ENCODE measurements at regions not wholly inside any gene's neighbourhood (a gene's known extent, or its start where the extent isn't known, plus 50 kb on each side); places are given as distances from the start of the nearest gene placed in this dataset.

DNA sequence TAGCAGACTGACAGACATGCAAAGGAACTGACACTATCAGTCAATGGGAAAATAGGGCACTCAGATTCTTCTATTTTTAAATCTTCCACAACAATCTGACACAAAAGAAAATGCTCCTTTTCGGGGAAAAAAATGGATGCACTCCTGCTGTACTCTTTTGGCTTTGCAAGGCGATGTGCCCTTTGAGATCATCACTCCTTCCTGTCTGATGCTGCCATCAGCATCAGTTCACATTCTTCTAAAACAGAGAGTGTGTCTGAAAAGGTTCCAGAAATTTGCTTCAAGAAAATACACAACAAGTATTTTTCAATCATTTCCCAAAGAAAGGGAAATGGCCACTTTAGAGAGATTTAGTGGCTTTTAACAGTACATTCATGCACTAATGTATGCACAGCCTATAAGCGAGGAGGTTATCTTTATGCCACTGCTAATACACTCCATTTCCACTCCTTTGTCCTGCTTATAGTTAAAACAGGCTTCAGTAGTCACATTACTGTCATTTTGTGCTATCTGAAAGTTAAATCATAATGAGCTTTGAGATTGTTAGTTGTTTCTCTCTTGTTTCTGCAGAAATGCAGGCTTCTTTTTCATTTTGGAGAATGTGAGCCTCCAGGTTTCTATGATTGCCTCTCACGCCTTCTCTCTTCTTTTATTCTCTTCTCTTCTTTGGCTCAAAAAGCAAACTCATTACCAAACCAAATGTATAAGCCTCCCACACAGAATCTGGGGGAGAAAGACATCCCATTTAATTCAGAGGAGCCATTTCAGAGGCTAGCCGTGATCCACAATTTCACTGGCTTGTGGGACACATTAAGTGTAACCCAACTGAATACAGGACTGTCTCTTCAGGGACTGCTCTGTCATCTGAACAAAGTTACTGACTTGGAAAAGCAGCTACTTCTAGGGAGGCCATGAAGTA is 110.9 kb upstream of the CCDC196 start:
- ATAC-seq = no peak
- TF ChIP-seq, protein P1, sequence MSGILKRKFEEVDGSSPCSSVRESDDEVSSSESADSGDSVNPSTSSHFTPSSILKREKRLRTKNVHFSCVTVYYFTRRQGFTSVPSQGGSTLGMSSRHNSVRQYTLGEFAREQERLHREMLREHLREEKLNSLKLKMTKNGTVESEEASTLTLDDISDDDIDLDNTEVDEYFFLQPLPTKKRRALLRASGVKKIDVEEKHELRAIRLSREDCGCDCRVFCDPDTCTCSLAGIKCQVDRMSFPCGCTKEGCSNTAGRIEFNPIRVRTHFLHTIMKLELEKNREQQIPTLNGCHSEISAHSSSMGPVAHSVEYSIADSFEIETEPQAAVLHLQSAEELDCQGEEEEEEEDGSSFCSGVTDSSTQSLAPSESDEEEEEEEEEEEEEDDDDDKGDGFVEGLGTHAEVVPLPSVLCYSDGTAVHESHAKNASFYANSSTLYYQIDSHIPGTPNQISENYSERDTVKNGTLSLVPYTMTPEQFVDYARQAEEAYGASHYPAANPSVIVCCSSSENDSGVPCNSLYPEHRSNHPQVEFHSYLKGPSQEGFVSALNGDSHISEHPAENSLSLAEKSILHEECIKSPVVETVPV (CRISPR knock-in tag; IDR thresholded peaks at IDR 0.05) = no peak
- peak; percentile 23; the same call in 1 of the 2 replicates for TF ChIP-seq ZNF70 (CRISPR knock-in tag; IDR thresholded peaks at IDR 0.05)

DNA sequence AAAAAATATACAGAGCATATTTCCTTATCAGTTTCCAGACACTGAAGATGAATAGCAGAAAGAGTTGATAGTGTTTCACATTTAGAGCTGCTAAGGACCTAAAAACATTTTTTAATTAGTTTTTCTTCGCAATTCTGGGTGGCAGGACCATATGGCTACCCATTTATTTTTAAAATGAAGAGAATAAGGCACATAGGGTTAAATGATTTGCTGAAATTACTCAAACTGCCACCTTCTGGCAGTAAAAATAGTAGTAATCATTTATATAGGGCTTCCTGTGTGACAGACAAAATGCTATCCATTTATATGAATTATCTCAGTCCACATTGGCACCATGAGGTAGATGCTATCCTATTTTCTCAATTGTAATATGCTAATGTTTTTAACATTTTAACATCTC is 108.6 kb upstream of the CCDC196 start:
- no peak for TF ChIP-seq CSDC2 (CRISPR knock-in tag; IDR thresholded peaks at IDR 0.05)
- TF ChIP-seq TCF4 (CRISPR knock-in tag; IDR thresholded peaks at IDR 0.05; ENCODE audit: borderline replicate concordance) = no peak
- no peak for TF ChIP-seq ZC3H10 (CRISPR knock-in tag; IDR thresholded peaks at IDR 0.05)
- no peak for TF ChIP-seq ESRRG (CRISPR knock-in tag; IDR thresholded peaks at IDR 0.05)
- no peak for TF ChIP-seq PPARA (CRISPR knock-in tag; IDR thresholded peaks at IDR 0.05; ENCODE audit: borderline replicate concordance)
- TF ChIP-seq ZNF8 (CRISPR knock-in tag; IDR thresholded peaks at IDR 0.05) = no peak
- no peak for TF ChIP-seq ZFP30 (CRISPR knock-in tag; IDR thresholded peaks at IDR 0.05)
- no peak for TF ChIP-seq ARNTL (CRISPR knock-in tag; IDR thresholded peaks at IDR 0.05; ENCODE audit: borderline replicate concordance, low read depth)
- TF ChIP-seq RARB (CRISPR knock-in tag; IDR thresholded peaks at IDR 0.05) = no peak
- TF ChIP-seq, protein P2, sequence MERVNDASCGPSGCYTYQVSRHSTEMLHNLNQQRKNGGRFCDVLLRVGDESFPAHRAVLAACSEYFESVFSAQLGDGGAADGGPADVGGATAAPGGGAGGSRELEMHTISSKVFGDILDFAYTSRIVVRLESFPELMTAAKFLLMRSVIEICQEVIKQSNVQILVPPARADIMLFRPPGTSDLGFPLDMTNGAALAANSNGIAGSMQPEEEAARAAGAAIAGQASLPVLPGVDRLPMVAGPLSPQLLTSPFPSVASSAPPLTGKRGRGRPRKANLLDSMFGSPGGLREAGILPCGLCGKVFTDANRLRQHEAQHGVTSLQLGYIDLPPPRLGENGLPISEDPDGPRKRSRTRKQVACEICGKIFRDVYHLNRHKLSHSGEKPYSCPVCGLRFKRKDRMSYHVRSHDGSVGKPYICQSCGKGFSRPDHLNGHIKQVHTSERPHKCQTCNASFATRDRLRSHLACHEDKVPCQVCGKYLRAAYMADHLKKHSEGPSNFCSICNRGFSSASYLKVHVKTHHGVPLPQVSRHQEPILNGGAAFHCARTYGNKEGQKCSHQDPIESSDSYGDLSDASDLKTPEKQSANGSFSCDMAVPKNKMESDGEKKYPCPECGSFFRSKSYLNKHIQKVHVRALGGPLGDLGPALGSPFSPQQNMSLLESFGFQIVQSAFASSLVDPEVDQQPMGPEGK (CRISPR knock-in tag; IDR thresholded peaks at IDR 0.05; ENCODE audit: borderline replicate concordance) = no peak
- no peak for TF ChIP-seq ZFP3 (CRISPR knock-in tag; IDR thresholded peaks at IDR 0.05)
- no peak for TF ChIP-seq ZNF70 (CRISPR knock-in tag; IDR thresholded peaks at IDR 0.05)
- TF ChIP-seq SNAI2 (CRISPR knock-in tag; IDR thresholded peaks at IDR 0.05) = no peak
- no peak for TF ChIP-seq OSR1 (CRISPR knock-in tag; IDR thresholded peaks at IDR 0.05)
- TF ChIP-seq GLIS3 (CRISPR knock-in tag; IDR thresholded peaks at IDR 0.05) = no peak
- TF ChIP-seq, protein P1 (CRISPR knock-in tag; IDR thresholded peaks at IDR 0.05) = no peak
- TF ChIP-seq BACH2 (CRISPR knock-in tag; IDR thresholded peaks at IDR 0.05; ENCODE audit: borderline replicate concordance) = no peak
- TF ChIP-seq ISL1 (CRISPR knock-in tag; IDR thresholded peaks at IDR 0.05) = no peak
- TF ChIP-seq, protein P3, sequence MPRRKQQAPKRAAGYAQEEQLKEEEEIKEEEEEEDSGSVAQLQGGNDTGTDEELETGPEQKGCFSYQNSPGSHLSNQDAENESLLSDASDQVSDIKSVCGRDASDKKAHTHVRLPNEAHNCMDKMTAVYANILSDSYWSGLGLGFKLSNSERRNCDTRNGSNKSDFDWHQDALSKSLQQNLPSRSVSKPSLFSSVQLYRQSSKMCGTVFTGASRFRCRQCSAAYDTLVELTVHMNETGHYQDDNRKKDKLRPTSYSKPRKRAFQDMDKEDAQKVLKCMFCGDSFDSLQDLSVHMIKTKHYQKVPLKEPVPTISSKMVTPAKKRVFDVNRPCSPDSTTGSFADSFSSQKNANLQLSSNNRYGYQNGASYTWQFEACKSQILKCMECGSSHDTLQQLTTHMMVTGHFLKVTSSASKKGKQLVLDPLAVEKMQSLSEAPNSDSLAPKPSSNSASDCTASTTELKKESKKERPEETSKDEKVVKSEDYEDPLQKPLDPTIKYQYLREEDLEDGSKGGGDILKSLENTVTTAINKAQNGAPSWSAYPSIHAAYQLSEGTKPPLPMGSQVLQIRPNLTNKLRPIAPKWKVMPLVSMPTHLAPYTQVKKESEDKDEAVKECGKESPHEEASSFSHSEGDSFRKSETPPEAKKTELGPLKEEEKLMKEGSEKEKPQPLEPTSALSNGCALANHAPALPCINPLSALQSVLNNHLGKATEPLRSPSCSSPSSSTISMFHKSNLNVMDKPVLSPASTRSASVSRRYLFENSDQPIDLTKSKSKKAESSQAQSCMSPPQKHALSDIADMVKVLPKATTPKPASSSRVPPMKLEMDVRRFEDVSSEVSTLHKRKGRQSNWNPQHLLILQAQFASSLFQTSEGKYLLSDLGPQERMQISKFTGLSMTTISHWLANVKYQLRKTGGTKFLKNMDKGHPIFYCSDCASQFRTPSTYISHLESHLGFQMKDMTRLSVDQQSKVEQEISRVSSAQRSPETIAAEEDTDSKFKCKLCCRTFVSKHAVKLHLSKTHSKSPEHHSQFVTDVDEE (CRISPR knock-in tag; IDR thresholded peaks at IDR 0.05) = no peak
- no peak for ATAC-seq

GRCh38 chr14:66378712-66379505 is 107.3 kb upstream of the CCDC196 start:
- ATAC-seq = no peak
- TF ChIP-seq SNAI2 (CRISPR knock-in tag; IDR thresholded peaks at IDR 0.05) (no peak), CSDC2 (CRISPR knock-in tag; IDR thresholded peaks at IDR 0.05) (no peak), TCF4 (CRISPR knock-in tag; IDR thresholded peaks at IDR 0.05; ENCODE audit: borderline replicate concordance) (no peak), PPARA (CRISPR knock-in tag; IDR thresholded peaks at IDR 0.05; ENCODE audit: borderline replicate concordance) (no peak), ESRRG (CRISPR knock-in tag; IDR thresholded peaks at IDR 0.05) (no peak), OSR1 (CRISPR knock-in tag; IDR thresholded peaks at IDR 0.05) (no peak), ZFP3 (CRISPR knock-in tag; IDR thresholded peaks at IDR 0.05) (no peak), BACH2 (CRISPR knock-in tag; IDR thresholded peaks at IDR 0.05; ENCODE audit: borderline replicate concordance) (no peak), ZNF565 (CRISPR knock-in tag; conservative IDR thresholded peaks at IDR 0.05; ENCODE audit: low read depth) (no peak), ARNTL (CRISPR knock-in tag; IDR thresholded peaks at IDR 0.05; ENCODE audit: borderline replicate concordance, low read depth) (no peak), POU6F1 (CRISPR knock-in tag; IDR thresholded peaks at IDR 0.05; ENCODE audit: borderline replicate concordance, low read depth) (no peak), RARB (CRISPR knock-in tag; IDR thresholded peaks at IDR 0.05) (no peak), ZFP30 (CRISPR knock-in tag; IDR thresholded peaks at IDR 0.05) (no peak)
- TF ChIP-seq, protein P2 (CRISPR knock-in tag; IDR thresholded peaks at IDR 0.05; ENCODE audit: borderline replicate concordance) = no peak
- TF ChIP-seq, protein P4, sequence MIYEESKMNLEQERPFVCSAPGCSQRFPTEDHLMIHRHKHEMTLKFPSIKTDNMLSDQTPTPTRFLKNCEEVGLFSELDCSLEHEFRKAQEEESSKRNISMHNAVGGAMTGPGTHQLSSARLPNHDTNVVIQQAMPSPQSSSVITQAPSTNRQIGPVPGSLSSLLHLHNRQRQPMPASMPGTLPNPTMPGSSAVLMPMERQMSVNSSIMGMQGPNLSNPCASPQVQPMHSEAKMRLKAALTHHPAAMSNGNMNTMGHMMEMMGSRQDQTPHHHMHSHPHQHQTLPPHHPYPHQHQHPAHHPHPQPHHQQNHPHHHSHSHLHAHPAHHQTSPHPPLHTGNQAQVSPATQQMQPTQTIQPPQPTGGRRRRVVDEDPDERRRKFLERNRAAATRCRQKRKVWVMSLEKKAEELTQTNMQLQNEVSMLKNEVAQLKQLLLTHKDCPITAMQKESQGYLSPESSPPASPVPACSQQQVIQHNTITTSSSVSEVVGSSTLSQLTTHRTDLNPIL (CRISPR knock-in tag; IDR thresholded peaks at IDR 0.05; ENCODE audit: low read depth) = no peak

Measured in SK-N-SH treated with all-trans-retinoic acid at 6 μM for 48 hours (cell line).